Nephron progenitor cell (in vitro differentiated cells): ENCODE measurements at regions not wholly inside any gene's neighbourhood (a gene's known extent, or its start where the extent isn't known, plus 50 kb on each side); places are given as distances from the start of the nearest gene placed in this dataset.

Experiments used
- DNase-seq: peaks from one replicate; pipeline ENCODE4 v3.0.0; 2021
- H3K27ac Mint-ChIP-seq: 2 replicates; pipeline ENCODE4 v1.8.0; 2021; ENCODE audit warnings: mild to moderate bottlenecking, moderate library complexity, mixed read lengths
- H3K27me3 Mint-ChIP-seq: 2 replicates; pipeline ENCODE4 v1.8.0; 2021; ENCODE audit warnings: mild to moderate bottlenecking, low read depth, mixed read lengths; ENCODE audit not compliant: poor library complexity
- H3K36me3 Mint-ChIP-seq: 2 replicates; pipeline ENCODE4 v1.8.0; 2021; ENCODE audit warnings: low read depth, mixed read lengths
- H3K4me1 Mint-ChIP-seq: 2 replicates; pipeline ENCODE4 v1.8.0; 2021; ENCODE audit warnings: mixed read lengths
- H3K4me3 Mint-ChIP-seq: 2 replicates; pipeline ENCODE4 v1.8.0; 2021; ENCODE audit warnings: mild to moderate bottlenecking, moderate library complexity, mixed read lengths
- H3K9me3 Mint-ChIP-seq: 2 replicates; pipeline ENCODE4 v1.8.0; 2021; ENCODE audit warnings: mild to moderate bottlenecking, moderate library complexity, mixed read lengths
- TF ChIP-seq, protein P1 (sequence below): fragments of 200-600 bp; sonication (generic); IDR thresholded peaks from 2 replicates; pipeline ENCODE4 v1.5.0; 2021; ENCODE audit warnings: antibody characterized with exemption

- Mint-ChIP-seq H3K27me3 (peaks cover 85% of the 10 kb centered on the region), H3K4me1 (peaks cover 23% of the 10 kb centered on the region), H3K4me3 (peak overlapping the region; percentile 95), H3K36me3 (no peaks in the 10 kb centered on the region), H3K27ac (no peak overlapping the region), H3K9me3 (no peaks in the 10 kb centered on the region)
- DNase-seq = peak; percentile 50
- TF ChIP-seq, protein P1, sequence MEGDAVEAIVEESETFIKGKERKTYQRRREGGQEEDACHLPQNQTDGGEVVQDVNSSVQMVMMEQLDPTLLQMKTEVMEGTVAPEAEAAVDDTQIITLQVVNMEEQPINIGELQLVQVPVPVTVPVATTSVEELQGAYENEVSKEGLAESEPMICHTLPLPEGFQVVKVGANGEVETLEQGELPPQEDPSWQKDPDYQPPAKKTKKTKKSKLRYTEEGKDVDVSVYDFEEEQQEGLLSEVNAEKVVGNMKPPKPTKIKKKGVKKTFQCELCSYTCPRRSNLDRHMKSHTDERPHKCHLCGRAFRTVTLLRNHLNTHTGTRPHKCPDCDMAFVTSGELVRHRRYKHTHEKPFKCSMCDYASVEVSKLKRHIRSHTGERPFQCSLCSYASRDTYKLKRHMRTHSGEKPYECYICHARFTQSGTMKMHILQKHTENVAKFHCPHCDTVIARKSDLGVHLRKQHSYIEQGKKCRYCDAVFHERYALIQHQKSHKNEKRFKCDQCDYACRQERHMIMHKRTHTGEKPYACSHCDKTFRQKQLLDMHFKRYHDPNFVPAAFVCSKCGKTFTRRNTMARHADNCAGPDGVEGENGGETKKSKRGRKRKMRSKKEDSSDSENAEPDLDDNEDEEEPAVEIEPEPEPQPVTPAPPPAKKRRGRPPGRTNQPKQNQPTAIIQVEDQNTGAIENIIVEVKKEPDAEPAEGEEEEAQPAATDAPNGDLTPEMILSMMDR = no peak
Measured at GRCh38 chr12:107319533-107320032, 226.2 kb upstream of the CRY1 start.

- TF ChIP-seq, protein P1 = no peak
- peak; percentile 71 for DNase-seq
- Mint-ChIP-seq H3K36me3 (no peaks in the 10 kb centered on the region), H3K27ac (no peak overlapping the region), H3K9me3 (no peaks in the 10 kb centered on the region), H3K4me3 (peak overlapping the region; percentile 91), H3K27me3 (peaks cover 85% of the 10 kb centered on the region), H3K4me1 (peaks cover 23% of the 10 kb centered on the region)
Measured at GRCh38 chr12:107320033-107320928, 226.9 kb upstream of the CRY1 start.

- Mint-ChIP-seq H3K4me3 (peak overlapping the region; percentile 91), H3K36me3 (no peaks in the 10 kb centered on the region), H3K27me3 (peaks cover 82% of the 10 kb centered on the region), H3K4me1 (peaks cover 23% of the 10 kb centered on the region), H3K9me3 (no peaks in the 10 kb centered on the region), H3K27ac (no peak overlapping the region)
- peak; percentile 64 for DNase-seq
- TF ChIP-seq, protein P1 = no peak
Measured at GRCh38 chr12:107320929-107321631, 227.7 kb upstream of the CRY1 start.

GRCh38 chr12:107322063-107322462, 228.7 kb upstream of the CRY1 start:
- Mint-ChIP-seq H3K4me1 (peaks cover 23% of the 10 kb centered on the region), H3K27me3 (peaks cover 81% of the 10 kb centered on the region), H3K9me3 (no peaks in the 10 kb centered on the region), H3K27ac (no peak overlapping the region), H3K36me3 (no peaks in the 10 kb centered on the region), H3K4me3 (peak overlapping the region; percentile 91)
- no peak for DNase-seq
- TF ChIP-seq, protein P1 = no peak

DNA sequence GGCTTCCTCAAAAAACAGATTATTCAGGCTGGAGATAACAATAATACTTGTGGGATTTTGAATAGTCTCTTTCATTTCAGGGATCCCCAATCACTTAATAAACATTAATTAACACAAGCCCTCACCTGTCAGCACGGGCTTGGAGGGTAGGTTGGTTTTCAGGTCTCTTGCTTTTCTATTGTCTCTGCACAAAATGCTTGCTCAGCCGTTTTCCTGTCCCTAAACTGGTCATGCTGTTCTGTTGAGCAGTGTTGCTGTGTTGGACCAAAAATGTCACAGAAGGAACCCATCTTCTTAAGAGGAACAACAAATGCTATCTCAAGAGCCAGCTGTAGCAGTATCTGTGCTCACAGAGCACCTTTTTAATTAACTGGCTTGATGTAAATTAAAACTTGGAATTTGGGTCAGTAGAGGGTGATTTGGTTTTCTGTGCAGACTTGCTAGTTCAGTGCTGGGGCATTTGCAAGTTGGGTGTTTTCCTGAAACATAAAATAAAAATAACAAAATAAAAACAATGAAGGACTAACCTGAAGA, 231.8 kb upstream of the CRY1 start:
- no peak overlapping the region for H3K27ac Mint-ChIP-seq
- no peak overlapping the region for H3K4me3 Mint-ChIP-seq
- H3K4me1 Mint-ChIP-seq = peaks cover 23% of the 10 kb centered on the region
- DNase-seq = no peak
- TF ChIP-seq, protein P1 = no peak
- no peaks in the 10 kb centered on the region for H3K36me3 Mint-ChIP-seq
- no peaks in the 10 kb centered on the region for H3K9me3 Mint-ChIP-seq
- peaks cover 72% of the 10 kb centered on the region for H3K27me3 Mint-ChIP-seq
